A673 (cell line): ENCODE measurements at regions not wholly inside any gene's neighbourhood (a gene's known extent, or its start where the extent isn't known, plus 50 kb on each side); places are given as distances from the start of the nearest gene placed in this dataset.

Experiments used
- EZH2 ChIP-seq: fragments of 200-600 bp; sonication (generic); IDR thresholded peaks from 2 replicates; pipeline ENCODE4 v1.6.1; 2017; ENCODE audit warnings: borderline replicate concordance, low read depth, mild to moderate bottlenecking, mixed read lengths, antibody characterized with exemption, low read length; ENCODE audit not compliant: poor library complexity, severe bottlenecking
- TF ChIP-seq, protein P1 (sequence below): fragments of 300-800, 200-600 bp; sonication (generic); conservative IDR thresholded peaks from 2 replicates; pipeline ENCODE4 v1.5.1; 2017; ENCODE audit warnings: low read depth, mild to moderate bottlenecking, antibody characterized with exemption, low read length, moderate library complexity, mixed read lengths

DNA sequence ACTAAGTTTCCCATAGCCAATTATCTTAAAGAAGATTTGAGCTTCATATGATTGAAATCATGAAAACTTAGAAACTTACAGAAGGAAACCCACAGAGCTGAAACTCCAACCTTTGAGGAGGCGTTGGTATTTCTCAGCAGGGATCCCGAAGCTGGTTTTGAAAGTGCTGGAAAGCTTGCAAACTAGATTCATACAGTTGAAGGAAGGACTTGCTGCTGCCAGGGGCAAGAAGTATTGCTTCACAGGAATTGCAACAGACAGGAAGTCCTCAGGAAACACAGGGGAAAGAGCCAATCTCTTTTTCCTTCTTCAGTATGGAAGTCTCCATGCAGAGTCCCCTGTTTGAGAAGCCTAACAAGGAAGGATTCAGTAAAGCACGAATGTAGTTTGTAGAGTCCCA is 419.7 kb downstream of the CD109 start:
- TF ChIP-seq, protein P1, sequence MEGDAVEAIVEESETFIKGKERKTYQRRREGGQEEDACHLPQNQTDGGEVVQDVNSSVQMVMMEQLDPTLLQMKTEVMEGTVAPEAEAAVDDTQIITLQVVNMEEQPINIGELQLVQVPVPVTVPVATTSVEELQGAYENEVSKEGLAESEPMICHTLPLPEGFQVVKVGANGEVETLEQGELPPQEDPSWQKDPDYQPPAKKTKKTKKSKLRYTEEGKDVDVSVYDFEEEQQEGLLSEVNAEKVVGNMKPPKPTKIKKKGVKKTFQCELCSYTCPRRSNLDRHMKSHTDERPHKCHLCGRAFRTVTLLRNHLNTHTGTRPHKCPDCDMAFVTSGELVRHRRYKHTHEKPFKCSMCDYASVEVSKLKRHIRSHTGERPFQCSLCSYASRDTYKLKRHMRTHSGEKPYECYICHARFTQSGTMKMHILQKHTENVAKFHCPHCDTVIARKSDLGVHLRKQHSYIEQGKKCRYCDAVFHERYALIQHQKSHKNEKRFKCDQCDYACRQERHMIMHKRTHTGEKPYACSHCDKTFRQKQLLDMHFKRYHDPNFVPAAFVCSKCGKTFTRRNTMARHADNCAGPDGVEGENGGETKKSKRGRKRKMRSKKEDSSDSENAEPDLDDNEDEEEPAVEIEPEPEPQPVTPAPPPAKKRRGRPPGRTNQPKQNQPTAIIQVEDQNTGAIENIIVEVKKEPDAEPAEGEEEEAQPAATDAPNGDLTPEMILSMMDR = no peak
- no peak for TF ChIP-seq EZH2
